A673 (cell line): ENCODE measurements at regions not wholly inside any gene's neighbourhood (a gene's known extent, or its start where the extent isn't known, plus 50 kb on each side); places are given as distances from the start of the nearest gene placed in this dataset.

Experiments used
- BruUV-seq: library from RNA; stranded (reverse); fragments of 400-500 nt; replicated peaks from 2 replicates; lab custom pipeline; 2021; lab: Mats Ljungman, UMichigan
- CTCF ChIA-PET: fragments of 300-600 bp; sonication (Branson Sonifier 250); formaldehyde crosslinking; loops from one replicate; lab custom pipeline; 2022; ENCODE audit warnings: antibody characterized with exemption; lab: Charles Lee
- POLR2A ChIA-PET: fragments of 300-600 bp; sonication (Branson Sonifier 250); formaldehyde crosslinking; loops from one replicate; lab custom pipeline; 2022; ENCODE audit warnings: antibody characterized with exemption; ENCODE audit not compliant: low non-redundant PET; lab: Charles Lee
- DNase-seq: peaks from one replicate; pipeline ENCODE4 v3.0.0-alpha.2; 2015; ENCODE audit warnings: low spot score
- H3K27ac ChIP-seq: fragments of 200-600 bp; sonication (generic); 2 replicates; pipeline ENCODE4 v1.5.1; 2016; ENCODE audit warnings: mixed run types, low read depth, mild to moderate bottlenecking, mixed read lengths, antibody characterized with exemption, low read length; ENCODE audit not compliant: poor library complexity, severe bottlenecking
- H3K27me3 ChIP-seq: fragments of 200-600 bp; sonication (generic); replicated peaks from 2 replicates; pipeline ENCODE4 v1.6.1; 2017; ENCODE audit warnings: mixed run types, low read depth, mild to moderate bottlenecking, mixed read lengths, antibody characterized with exemption, low read length; ENCODE audit not compliant: insufficient read depth, poor library complexity
- H3K36me3 ChIP-seq: fragments of 200-600 bp; sonication (generic); 2 replicates; pipeline ENCODE4 v1.6.1; 2016; ENCODE audit warnings: mixed run types, mild to moderate bottlenecking, mixed read lengths, antibody characterized with exemption, low read length; ENCODE audit not compliant: insufficient read depth, poor library complexity, severe bottlenecking
- H3K4me1 ChIP-seq: fragments of 200-600 bp; sonication (generic); 2 replicates; pipeline ENCODE4 v1.6.1; 2017; ENCODE audit warnings: mixed run types, mild to moderate bottlenecking, mixed read lengths, antibody characterized with exemption, low read length; ENCODE audit not compliant: insufficient read depth, poor library complexity, severe bottlenecking
- H3K4me3 ChIP-seq: fragments of 200-600 bp; sonication (generic); 2 replicates; pipeline ENCODE4 v1.5.1; 2016; ENCODE audit warnings: low read depth, mixed run types, mild to moderate bottlenecking, mixed read lengths, low read length; ENCODE audit not compliant: poor library complexity, severe bottlenecking
- H3K9me3 ChIP-seq: fragments of 200-600 bp; sonication (generic); 2 replicates; pipeline ENCODE4 v1.6.1; 2016; ENCODE audit warnings: mixed run types, low read depth, mild to moderate bottlenecking, mixed read lengths, antibody characterized with exemption, low read length; ENCODE audit not compliant: poor library complexity, severe bottlenecking
- CTCF ChIP-seq: fragments of 300-800, 200-600 bp; sonication (generic); conservative IDR thresholded peaks from 2 replicates; pipeline ENCODE4 v1.5.1; 2017; ENCODE audit warnings: low read depth, mild to moderate bottlenecking, antibody characterized with exemption, low read length, moderate library complexity, mixed read lengths
- EZH2 ChIP-seq: fragments of 200-600 bp; sonication (generic); IDR thresholded peaks from 2 replicates; pipeline ENCODE4 v1.6.1; 2017; ENCODE audit warnings: borderline replicate concordance, low read depth, mild to moderate bottlenecking, mixed read lengths, antibody characterized with exemption, low read length; ENCODE audit not compliant: poor library complexity, severe bottlenecking
- intact Hi-C: fragments of 100-400 bp; cut with micrococcal nuclease; formaldehyde crosslinking; loops from one replicate; pipeline ENCODE4 v1.10.0; 2022; ENCODE audit not compliant: unreplicated experiment

- intact Hi-C loops, result no loop called here
- no peak for DNase-seq
- no TSS peak for BruUV-seq
- CTCF ChIA-PET, result no interaction called here
- H3K4me1 ChIP-seq, result peaks cover 11% of the 10 kb centered on the region
- H3K9me3 ChIP-seq, result no peaks in the 10 kb centered on the region
- H3K27ac ChIP-seq, result no peak overlapping the region
- no peak overlapping the region for H3K4me3 ChIP-seq
- POLR2A ChIA-PET, result no interaction called here
- no peaks in the 10 kb centered on the region for H3K36me3 ChIP-seq
- no peaks in the 10 kb centered on the region for H3K27me3 ChIP-seq
- TF ChIP-seq EZH2, result no peak
- TF ChIP-seq CTCF, result no peak
These were observed 91.0 kb upstream of the NEUROD1 start for GRCh38 chr2:181771356-181771755.

- intact Hi-C loops, result no loop called here
- H3K27me3 ChIP-seq, result no peaks in the 10 kb centered on the region
- no TSS peak for BruUV-seq
- no peak for TF ChIP-seq EZH2
- TF ChIP-seq CTCF, result no peak
- peaks cover 14% of the 10 kb centered on the region for H3K4me1 ChIP-seq
- no peaks in the 10 kb centered on the region for H3K9me3 ChIP-seq
- POLR2A ChIA-PET, result no interaction called here
- H3K36me3 ChIP-seq, result no peaks in the 10 kb centered on the region
- DNase-seq, result no peak
- CTCF ChIA-PET, result no interaction called here
- H3K27ac ChIP-seq, result no peak overlapping the region
- no peak overlapping the region for H3K4me3 ChIP-seq
These were observed 92.0 kb upstream of the NEUROD1 start for GRCh38 chr2:181772334-181772733.

- no peaks in the 10 kb centered on the region for H3K9me3 ChIP-seq
These were observed 92.5 kb upstream of the NEUROD1 start for GRCh38 chr2:181772777-181773176.

More at GRCh38 chr2:181772777-181773176, 92.5 kb upstream of the NEUROD1 start:
- no peak for TF ChIP-seq EZH2
- TF ChIP-seq CTCF, result no peak
- no peak for DNase-seq
- peaks cover 18% of the 10 kb centered on the region for H3K4me1 ChIP-seq
- H3K4me3 ChIP-seq, result no peak overlapping the region
- intact Hi-C loops, result no loop called here
- POLR2A ChIA-PET, result no interaction called here
- H3K27me3 ChIP-seq, result no peaks in the 10 kb centered on the region
- CTCF ChIA-PET, result no interaction called here
- no peaks in the 10 kb centered on the region for H3K36me3 ChIP-seq
- H3K27ac ChIP-seq, result no peak overlapping the region
- no TSS peak for BruUV-seq
